ENCODE measurements at regions not wholly inside any gene's neighbourhood (a gene's known extent, or its start where the extent isn't known, plus 50 kb on each side); places are given as distances from the start of the nearest gene placed in this dataset.

DNA sequence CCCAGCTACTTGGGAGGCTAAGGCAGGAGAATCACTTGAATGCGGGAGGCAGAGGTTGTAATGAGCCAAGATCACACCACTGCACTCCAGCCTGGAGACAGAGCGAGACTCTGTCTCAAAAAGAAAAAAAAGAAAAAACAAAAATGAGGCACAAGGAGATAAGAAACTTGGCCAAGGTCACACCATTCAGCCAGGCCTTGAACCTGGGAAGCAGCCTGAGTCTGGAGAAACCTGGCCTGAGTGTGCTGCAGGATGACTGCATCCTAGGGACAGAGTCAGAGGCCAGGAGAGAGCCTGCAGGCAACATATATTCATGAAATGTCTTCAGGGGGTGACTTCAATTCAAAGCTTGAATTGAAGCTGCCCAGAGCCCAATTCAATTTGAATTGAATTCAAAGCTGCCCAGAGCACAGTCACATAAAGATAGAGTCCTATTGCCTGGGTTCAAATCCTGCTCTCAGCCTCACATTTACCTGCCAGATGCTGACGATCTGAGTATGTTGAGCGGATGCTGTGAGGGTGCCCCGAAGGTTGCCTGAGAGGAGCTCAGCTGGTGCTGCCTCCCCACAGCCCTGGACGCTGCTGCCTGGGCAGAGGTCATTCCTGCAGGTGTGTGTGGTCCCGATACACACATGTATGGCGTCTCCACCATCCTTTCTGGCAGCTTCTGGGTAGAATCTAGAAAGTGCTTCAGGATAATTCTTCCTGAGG lies 307.7 kb downstream of the AJAP1 start:
- no peak for TF ChIP-seq SMC3 (conservative IDR thresholded peaks at IDR 0.05; ENCODE audit: poor library complexity)
- TF ChIP-seq, protein P1, sequence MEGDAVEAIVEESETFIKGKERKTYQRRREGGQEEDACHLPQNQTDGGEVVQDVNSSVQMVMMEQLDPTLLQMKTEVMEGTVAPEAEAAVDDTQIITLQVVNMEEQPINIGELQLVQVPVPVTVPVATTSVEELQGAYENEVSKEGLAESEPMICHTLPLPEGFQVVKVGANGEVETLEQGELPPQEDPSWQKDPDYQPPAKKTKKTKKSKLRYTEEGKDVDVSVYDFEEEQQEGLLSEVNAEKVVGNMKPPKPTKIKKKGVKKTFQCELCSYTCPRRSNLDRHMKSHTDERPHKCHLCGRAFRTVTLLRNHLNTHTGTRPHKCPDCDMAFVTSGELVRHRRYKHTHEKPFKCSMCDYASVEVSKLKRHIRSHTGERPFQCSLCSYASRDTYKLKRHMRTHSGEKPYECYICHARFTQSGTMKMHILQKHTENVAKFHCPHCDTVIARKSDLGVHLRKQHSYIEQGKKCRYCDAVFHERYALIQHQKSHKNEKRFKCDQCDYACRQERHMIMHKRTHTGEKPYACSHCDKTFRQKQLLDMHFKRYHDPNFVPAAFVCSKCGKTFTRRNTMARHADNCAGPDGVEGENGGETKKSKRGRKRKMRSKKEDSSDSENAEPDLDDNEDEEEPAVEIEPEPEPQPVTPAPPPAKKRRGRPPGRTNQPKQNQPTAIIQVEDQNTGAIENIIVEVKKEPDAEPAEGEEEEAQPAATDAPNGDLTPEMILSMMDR (IDR thresholded peaks at IDR 0.05; ENCODE audit: poor library complexity, severe bottlenecking) = no peak
- no peak for TF ChIP-seq POLR2AphosphoS5 (IDR thresholded peaks at IDR 0.05)
- TF ChIP-seq, protein P2, sequence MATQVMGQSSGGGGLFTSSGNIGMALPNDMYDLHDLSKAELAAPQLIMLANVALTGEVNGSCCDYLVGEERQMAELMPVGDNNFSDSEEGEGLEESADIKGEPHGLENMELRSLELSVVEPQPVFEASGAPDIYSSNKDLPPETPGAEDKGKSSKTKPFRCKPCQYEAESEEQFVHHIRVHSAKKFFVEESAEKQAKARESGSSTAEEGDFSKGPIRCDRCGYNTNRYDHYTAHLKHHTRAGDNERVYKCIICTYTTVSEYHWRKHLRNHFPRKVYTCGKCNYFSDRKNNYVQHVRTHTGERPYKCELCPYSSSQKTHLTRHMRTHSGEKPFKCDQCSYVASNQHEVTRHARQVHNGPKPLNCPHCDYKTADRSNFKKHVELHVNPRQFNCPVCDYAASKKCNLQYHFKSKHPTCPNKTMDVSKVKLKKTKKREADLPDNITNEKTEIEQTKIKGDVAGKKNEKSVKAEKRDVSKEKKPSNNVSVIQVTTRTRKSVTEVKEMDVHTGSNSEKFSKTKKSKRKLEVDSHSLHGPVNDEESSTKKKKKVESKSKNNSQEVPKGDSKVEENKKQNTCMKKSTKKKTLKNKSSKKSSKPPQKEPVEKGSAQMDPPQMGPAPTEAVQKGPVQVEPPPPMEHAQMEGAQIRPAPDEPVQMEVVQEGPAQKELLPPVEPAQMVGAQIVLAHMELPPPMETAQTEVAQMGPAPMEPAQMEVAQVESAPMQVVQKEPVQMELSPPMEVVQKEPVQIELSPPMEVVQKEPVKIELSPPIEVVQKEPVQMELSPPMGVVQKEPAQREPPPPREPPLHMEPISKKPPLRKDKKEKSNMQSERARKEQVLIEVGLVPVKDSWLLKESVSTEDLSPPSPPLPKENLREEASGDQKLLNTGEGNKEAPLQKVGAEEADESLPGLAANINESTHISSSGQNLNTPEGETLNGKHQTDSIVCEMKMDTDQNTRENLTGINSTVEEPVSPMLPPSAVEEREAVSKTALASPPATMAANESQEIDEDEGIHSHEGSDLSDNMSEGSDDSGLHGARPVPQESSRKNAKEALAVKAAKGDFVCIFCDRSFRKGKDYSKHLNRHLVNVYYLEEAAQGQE (IDR thresholded peaks at IDR 0.05; ENCODE audit: borderline replicate concordance) = no peak
- no peak for TF ChIP-seq EP300 (conservative IDR thresholded peaks at IDR 0.05; ENCODE audit: poor library complexity, severe bottlenecking)
